Skeletal muscle satellite cell (primary cell): ENCODE measurements at regions not wholly inside any gene's neighbourhood (a gene's known extent, or its start where the extent isn't known, plus 50 kb on each side); places are given as distances from the start of the nearest gene placed in this dataset.

ENCODE experiments used
- H3K27me3 ChIP-seq: 2 replicates; pipeline ENCODE4 v1.7.0; 2013; ENCODE audit warnings: low read length; ENCODE audit not compliant: control insufficient read depth, insufficient read depth
- H3K36me3 ChIP-seq: 2 replicates; pipeline ENCODE4 v1.7.0; 2013; ENCODE audit warnings: mild to moderate bottlenecking, control low read depth, low read length; ENCODE audit not compliant: insufficient read depth
- H3K4me1 ChIP-seq: 2 replicates; pipeline ENCODE4 v1.7.0; 2013; ENCODE audit warnings: low read length; ENCODE audit not compliant: control insufficient read depth, insufficient read depth
- H3K4me2 ChIP-seq: 2 replicates; pipeline ENCODE4 v1.7.0; 2013; ENCODE audit warnings: mild to moderate bottlenecking, low read length
- H3K4me3 ChIP-seq: 2 replicates; pipeline ENCODE4 v1.7.0; 2013; ENCODE audit warnings: low read length
- H3K9ac ChIP-seq: 2 replicates; pipeline ENCODE4 v1.7.0; 2013; ENCODE audit warnings: mild to moderate bottlenecking, low read depth, low read length, moderate library complexity
- H3K9me3 ChIP-seq: replicated peaks from 2 replicates; pipeline ENCODE4 v1.7.0; 2013; ENCODE audit warnings: mild to moderate bottlenecking, control low read depth, low read length

DNA sequence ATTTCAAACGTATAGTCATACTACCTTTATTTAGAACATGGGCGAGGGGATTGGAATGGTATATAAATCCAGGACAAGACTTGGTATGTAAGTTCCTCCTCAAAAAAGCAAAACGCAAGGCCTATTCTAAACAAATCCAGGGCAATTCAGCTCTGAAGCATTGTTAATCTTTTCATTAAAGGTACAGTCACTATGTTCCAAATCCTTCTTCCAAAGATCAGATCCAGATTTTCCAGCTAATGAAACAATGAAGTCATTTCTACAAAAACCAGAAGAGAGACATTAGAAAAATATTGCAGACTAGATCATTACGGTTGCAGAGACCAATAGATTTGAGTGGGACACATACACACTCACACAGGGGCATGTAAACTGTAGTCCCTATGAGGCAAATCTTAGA lies 116.1 kb upstream of the BNC2 start:
- no peaks in the 10 kb centered on the region for H3K9me3 ChIP-seq
- H3K9ac ChIP-seq: peak overlapping the region; percentile 66
- peak overlapping the region; percentile 29 for H3K4me2 ChIP-seq
- H3K4me1 ChIP-seq: peaks cover 22% of the 10 kb centered on the region
- no peaks in the 10 kb centered on the region for H3K36me3 ChIP-seq
- H3K27me3 ChIP-seq: no peaks in the 10 kb centered on the region
- H3K4me3 ChIP-seq: no peak overlapping the region

DNA sequence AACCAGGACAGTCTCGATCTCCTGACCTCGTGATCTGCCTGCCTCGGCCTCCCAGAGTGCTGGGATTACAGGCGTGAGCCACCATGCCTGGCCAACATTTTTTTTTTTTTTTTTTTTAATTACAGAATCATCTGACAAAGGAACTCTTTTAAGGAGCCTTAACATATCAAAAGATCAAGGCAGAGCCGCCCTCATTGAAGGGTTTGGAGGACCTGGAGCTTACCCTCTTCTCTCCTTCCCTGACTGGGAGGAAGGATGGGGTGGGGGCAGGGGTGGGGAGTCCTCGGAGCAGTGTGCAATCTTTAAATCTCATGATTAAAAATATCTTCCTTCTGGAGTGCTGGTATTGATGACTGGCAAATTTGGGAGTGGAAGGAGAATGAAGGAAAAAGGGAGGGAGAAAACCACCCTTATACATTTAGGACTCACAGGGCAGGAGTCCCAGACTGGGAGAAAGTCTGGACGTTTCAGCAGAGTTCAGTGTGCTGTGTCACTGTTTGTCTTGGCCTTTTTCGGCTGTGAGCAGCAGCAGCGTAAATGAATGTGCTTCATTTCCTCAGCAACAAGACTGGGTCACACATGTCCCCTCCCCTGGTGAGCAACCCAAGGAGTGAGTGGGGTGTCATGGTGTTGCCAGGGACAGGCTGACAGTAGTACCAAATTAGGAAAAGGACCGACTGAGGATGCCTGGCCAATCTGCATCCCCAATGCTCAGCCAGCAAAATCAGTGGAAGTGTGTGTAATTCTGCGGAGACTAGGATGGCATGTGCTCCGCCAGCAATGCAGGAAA lies 115.3 kb upstream of the BNC2 start:
- Histone ChIP-seq H3K9ac (peak overlapping the region; percentile 66), H3K4me1 (peaks cover 22% of the 10 kb centered on the region), H3K27me3 (no peaks in the 10 kb centered on the region), H3K36me3 (no peaks in the 10 kb centered on the region), H3K4me3 (no peak overlapping the region), H3K9me3 (no peaks in the 10 kb centered on the region), H3K4me2 (peak overlapping the region; percentile 29)

DNA sequence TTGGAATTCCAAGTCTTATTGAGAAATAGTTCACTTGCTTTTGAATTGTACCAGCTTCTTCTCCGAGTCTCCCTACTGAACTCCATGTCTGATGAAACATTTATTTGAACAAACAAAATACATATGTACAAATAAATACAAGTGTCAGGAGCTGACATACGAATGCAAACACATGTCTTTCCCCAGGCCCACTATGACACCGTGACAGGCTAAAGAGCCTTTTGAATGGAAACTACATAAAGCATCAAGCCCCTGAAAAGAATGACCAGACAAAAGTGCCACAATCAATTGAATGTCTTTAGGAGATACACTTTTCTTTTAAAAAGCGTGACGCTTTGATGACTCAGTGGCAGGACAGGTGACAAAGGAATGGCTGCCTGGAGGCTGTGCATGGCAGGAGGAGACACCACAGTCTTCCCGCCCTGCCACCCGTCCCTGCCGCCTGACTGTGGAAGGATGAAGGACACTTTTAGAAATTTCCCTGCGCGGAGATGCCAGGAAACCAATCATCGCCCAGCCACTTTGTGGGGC lies 112.4 kb upstream of the BNC2 start:
- no peak overlapping the region for H3K4me2 ChIP-seq

DNA sequence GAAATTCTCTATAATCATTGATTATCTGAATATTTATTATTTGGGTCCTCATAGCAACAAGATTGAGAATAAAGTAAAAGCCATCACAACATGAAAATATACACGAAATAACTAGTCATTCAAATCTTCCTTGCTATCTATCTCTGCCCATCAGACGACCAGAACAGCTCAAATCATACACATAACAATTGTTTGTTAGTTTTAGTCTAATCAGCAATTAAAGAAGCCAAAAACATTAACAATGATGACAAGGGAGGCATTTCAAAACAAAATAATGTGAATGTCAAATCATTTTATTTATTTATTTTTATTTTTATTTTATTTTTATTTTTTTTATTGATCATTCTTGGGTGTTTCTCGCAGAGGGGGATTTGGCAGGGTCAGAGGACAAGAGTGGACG lies 106.0 kb upstream of the BNC2 start:
- Histone ChIP-seq H3K4me3 (no peak overlapping the region), H3K9me3 (no peaks in the 10 kb centered on the region), H3K4me1 (no peaks in the 10 kb centered on the region), H3K4me2 (no peak overlapping the region), H3K27me3 (no peaks in the 10 kb centered on the region), H3K9ac (no peak overlapping the region), H3K36me3 (no peaks in the 10 kb centered on the region)

More for the DNA sequence above, 112.4 kb upstream of the BNC2 start:
- Histone ChIP-seq H3K4me1 (peaks cover 22% of the 10 kb centered on the region), H3K4me3 (no peak overlapping the region), H3K9me3 (no peaks in the 10 kb centered on the region), H3K9ac (no peak overlapping the region), H3K27me3 (no peaks in the 10 kb centered on the region), H3K36me3 (no peaks in the 10 kb centered on the region)

DNA sequence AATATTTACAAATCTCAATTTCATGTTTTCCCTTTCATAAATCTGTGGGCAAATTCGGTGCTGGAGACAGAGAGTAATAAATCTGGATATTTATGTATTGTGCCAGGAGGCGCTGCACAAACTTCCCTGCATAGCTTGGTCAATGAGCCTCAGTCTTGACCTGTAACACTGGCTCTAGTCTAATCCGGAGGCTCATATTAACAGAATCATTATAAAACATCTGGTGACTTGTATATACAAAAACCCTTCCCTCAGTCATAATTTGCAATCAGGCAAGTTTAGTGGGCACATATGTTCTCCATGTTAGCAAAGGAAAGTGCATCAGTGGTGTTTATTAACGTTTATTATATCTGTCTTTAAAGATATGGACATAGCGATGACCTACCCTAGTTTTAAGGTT lies 104.0 kb upstream of the BNC2 start:
- Histone ChIP-seq H3K27me3 (no peaks in the 10 kb centered on the region), H3K9ac (no peak overlapping the region), H3K4me3 (no peak overlapping the region), H3K36me3 (no peaks in the 10 kb centered on the region), H3K4me2 (no peak overlapping the region), H3K4me1 (no peaks in the 10 kb centered on the region), H3K9me3 (no peaks in the 10 kb centered on the region)

DNA sequence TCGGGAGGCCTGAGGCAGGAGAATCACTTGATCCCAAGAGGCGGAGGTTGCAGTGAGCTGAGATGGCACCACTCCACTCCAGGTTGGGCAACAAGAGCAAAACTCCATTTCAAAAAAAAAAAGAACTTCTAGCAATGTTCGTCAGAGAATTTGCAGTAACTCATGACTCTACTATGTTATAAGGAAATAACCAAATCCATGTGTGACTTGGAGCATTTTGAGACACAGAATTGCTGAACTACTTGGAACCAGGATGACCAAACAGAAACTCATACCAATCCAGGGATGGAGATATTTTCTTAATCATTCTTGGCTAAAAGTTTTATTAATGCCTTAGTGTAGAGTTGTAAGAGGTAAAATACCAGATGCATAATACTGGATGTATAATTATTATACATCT lies 99.9 kb upstream of the BNC2 start:
- Histone ChIP-seq H3K9me3 (no peaks in the 10 kb centered on the region), H3K4me3 (no peak overlapping the region), H3K4me2 (no peak overlapping the region), H3K9ac (no peak overlapping the region), H3K4me1 (no peaks in the 10 kb centered on the region), H3K36me3 (no peaks in the 10 kb centered on the region), H3K27me3 (no peaks in the 10 kb centered on the region)

DNA sequence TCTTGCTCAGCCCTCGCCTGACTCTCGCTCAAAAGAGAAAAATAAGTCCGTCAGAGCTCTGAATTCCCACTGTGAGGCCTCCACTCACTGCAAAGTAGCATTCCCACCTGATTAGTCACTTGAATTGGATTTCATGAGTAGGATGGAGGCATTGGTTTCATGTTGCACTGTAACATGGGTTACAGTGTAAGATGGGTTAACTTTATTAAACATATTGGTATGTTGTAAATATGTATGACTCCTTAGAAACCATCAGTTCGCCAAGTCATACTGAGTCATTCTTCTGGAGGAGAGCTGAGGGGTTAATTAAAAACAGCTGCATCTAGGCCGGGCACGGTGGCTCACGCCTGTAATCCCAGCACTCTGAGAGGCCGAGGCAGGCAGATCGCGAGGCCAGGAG lies 93.8 kb upstream of the BNC2 start:
- peaks cover 19% of the 10 kb centered on the region for H3K4me1 ChIP-seq
- peak overlapping the region; percentile 36 for H3K4me2 ChIP-seq
- no peak overlapping the region for H3K4me3 ChIP-seq
- H3K27me3 ChIP-seq: no peaks in the 10 kb centered on the region
- peak overlapping the region; percentile 55 for H3K9ac ChIP-seq
- no peaks in the 10 kb centered on the region for H3K9me3 ChIP-seq
- no peaks in the 10 kb centered on the region for H3K36me3 ChIP-seq

DNA sequence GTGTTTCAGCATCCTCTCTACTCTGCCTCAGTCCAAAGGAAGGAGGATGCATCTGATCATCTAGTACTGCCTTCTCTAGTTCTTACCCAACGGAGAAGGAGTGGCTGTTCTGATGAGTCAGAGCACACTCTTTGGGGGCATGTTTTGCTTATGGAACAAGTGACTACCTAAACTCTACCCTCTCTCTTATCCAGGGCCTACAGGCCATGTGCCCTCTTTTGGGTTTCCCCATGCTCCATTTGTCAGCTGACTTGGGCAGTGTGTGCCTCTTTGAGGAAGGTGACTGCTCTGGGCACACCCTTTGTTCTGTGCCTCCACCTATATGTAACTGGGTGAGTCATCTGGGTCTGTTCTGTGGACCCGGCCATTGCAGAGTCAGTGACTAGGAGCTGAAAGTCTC lies 89.6 kb upstream of the BNC2 start:
- Histone ChIP-seq H3K36me3 (no peaks in the 10 kb centered on the region), H3K9ac (no peak overlapping the region), H3K27me3 (no peaks in the 10 kb centered on the region), H3K9me3 (no peaks in the 10 kb centered on the region), H3K4me3 (no peak overlapping the region), H3K4me2 (no peak overlapping the region), H3K4me1 (peaks cover 19% of the 10 kb centered on the region)

DNA sequence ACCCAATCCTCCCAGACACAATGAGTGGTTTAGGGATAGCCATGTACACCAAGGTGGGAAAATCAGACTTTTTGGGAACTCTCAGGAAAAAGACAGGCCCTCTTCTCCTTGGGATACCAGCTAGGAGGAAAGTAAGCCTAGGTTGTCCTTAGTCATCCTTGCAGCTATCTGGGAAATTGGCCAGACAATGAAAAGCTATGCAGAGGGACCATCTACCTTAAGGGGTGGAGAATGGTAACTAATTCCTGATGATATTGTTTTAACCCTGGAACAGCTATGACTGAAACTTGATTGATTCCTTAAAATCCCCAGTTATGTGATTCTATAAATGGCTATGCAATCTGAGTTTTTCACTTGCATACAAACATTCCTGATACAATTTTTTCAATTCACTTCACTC lies 88.9 kb upstream of the BNC2 start:
- Histone ChIP-seq H3K4me3 (no peak overlapping the region), H3K4me1 (peaks cover 16% of the 10 kb centered on the region), H3K27me3 (no peaks in the 10 kb centered on the region), H3K4me2 (no peak overlapping the region), H3K36me3 (no peaks in the 10 kb centered on the region), H3K9me3 (no peaks in the 10 kb centered on the region), H3K9ac (no peak overlapping the region)

DNA sequence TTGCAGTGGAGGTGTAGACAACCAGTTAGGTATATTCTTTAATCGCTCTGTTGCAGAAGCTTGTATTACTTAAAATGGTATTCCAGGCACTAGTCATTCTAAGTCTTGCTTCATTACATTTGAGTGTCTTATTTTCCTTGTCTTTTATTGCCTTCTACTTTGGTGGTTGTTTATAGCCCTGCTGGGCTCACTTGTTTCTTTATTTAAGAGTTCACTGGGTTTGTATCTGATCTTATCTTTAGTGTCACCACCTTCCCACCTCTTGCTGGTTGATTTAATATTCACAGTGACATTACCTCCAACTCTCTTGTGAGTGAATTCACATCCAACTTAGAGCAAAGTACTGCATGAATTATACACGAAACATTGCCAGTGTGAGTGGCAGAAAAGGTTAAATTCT lies 83.6 kb upstream of the BNC2 start:
- Histone ChIP-seq H3K27me3 (no peaks in the 10 kb centered on the region), H3K4me3 (no peak overlapping the region), H3K36me3 (no peaks in the 10 kb centered on the region), H3K9me3 (no peaks in the 10 kb centered on the region), H3K4me1 (no peaks in the 10 kb centered on the region), H3K9ac (no peak overlapping the region), H3K4me2 (no peak overlapping the region)

DNA sequence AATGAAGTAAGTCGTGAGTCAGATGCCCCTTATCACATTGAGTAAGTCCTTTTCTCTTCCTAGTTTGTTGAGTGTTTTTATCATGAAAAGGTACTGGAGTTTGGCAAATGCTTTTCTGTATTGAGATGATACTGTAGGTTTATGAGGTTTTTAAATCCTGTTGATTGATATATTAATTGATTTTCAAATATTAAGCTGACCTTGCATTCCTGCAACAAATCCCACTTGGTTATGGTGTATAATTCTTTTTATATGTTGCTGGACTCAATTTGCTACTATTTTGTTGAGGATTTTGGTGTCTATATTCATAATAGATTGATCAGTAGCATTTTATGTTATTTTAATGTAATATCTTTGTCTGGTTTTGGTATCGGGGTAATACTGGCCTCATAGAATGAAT lies 81.0 kb upstream of the BNC2 start:
- H3K9me3 ChIP-seq: no peaks in the 10 kb centered on the region
- H3K36me3 ChIP-seq: no peaks in the 10 kb centered on the region
- no peaks in the 10 kb centered on the region for H3K27me3 ChIP-seq
- no peak overlapping the region for H3K9ac ChIP-seq
- no peak overlapping the region for H3K4me3 ChIP-seq
- H3K4me2 ChIP-seq: no peak overlapping the region
- H3K4me1 ChIP-seq: no peaks in the 10 kb centered on the region

DNA sequence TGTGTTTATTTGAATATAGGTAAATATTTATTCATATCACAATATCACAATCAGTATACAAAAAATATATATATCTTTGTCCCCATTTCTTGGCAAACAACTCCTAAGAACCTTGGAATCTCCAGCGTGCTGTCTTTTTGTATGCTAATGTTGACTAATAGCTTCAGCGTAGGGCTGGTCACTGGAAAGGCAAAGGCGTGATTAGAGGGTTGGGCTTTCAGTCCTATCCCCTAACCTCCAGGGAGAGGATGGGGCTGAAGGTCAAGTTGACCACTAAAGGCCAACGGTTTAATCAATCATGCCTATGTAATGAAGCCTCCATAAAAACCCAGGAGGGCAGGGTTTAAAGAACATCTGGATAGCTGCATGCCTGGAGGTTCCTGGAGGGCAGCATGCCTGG lies 79.6 kb upstream of the BNC2 start:
- no peak overlapping the region for H3K4me2 ChIP-seq
- H3K36me3 ChIP-seq: no peaks in the 10 kb centered on the region
- H3K9me3 ChIP-seq: no peaks in the 10 kb centered on the region
- H3K27me3 ChIP-seq: no peaks in the 10 kb centered on the region
- H3K4me1 ChIP-seq: no peaks in the 10 kb centered on the region
- no peak overlapping the region for H3K4me3 ChIP-seq
- no peak overlapping the region for H3K9ac ChIP-seq
